Muscle of arm (tissue), 1 donor: ENCODE measurements at regions not wholly inside any gene's neighbourhood (a gene's known extent, or its start where the extent isn't known, plus 50 kb on each side); places are given as distances from the start of the nearest gene placed in this dataset.

Experiments used
- DNase-seq: peaks from one replicate; pipeline ENCODE4 v3.0.0-alpha.2; 2013

DNA sequence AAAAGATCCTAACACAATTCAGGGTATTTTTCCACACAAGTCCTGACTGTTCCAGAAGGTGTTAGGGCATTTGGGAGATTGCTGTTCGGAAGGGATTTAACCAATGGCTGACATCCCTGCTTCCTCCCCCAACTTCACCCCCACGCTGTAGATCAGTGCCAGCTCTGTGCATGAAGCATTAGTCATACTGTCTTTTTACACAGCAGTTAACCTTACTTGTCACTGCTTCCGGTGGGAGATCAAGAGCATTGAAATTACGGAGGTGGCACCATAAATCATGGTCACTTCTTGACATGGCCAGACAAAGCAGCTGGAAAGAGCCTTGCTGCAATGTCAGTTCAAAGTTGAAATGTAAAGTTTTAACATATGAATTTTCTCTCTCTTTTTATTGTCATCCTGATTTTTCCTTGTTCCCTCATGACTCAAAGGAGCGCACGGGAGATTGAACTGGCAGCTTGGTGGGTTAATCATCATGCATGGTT, 70.2 kb downstream of the HRH4 start:
- DNase-seq = no peak

- no peak for DNase-seq
These were observed 73.8 kb downstream of the HRH4 start for GRCh38 chr18:24534271-24534670.

DNA sequence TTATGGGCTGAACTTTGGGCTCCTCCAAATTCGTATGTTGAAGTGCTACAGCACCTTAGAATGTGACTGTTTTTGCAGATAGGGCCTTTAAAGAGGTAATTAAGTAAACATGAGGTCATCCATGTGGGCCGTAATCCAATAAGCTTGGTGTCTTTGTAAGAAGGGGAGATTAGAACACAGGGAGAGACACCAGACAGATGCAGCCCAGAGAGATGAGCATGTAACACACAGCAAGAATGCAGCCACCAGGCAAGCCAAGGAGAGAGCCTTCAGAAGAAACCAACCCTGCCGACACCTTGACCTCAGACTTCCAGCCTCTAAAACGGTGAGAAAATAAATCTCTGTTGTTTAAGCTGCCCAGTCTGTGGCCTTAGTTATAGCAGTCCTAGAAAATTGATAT, 74.3 kb downstream of the HRH4 start:
- no peak for DNase-seq

GRCh38 chr18:24535527-24536295, 75.3 kb downstream of the HRH4 start:
- DNase-seq = peak; percentile 51

DNA sequence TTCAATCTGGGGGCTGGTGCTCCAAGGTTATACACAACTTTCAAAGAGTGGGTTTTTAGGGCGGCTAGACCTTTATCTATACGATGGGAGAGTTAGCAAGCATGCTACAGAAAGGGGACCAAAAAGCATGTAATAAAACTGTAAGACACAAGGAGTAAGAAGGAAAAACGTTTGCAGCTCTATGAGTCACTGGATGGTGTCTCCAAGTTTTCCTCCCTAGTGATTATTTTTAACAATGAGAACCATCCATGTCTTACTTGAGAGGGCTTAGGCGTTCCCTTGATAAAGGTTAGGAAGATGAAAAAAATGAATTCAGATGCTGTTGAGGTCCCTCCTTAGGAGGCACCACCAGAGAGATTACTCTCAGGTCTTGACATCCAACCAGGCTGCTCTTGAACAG, 75.9 kb downstream of the HRH4 start:
- peak; percentile 21 for DNase-seq

- DNase-seq = no peak
These were observed 76.4 kb downstream of the HRH4 start for GRCh38 chr18:24536834-24537233.

- no peak for DNase-seq
These were observed 78.2 kb downstream of the HRH4 start for GRCh38 chr18:24538414-24539264.

DNA sequence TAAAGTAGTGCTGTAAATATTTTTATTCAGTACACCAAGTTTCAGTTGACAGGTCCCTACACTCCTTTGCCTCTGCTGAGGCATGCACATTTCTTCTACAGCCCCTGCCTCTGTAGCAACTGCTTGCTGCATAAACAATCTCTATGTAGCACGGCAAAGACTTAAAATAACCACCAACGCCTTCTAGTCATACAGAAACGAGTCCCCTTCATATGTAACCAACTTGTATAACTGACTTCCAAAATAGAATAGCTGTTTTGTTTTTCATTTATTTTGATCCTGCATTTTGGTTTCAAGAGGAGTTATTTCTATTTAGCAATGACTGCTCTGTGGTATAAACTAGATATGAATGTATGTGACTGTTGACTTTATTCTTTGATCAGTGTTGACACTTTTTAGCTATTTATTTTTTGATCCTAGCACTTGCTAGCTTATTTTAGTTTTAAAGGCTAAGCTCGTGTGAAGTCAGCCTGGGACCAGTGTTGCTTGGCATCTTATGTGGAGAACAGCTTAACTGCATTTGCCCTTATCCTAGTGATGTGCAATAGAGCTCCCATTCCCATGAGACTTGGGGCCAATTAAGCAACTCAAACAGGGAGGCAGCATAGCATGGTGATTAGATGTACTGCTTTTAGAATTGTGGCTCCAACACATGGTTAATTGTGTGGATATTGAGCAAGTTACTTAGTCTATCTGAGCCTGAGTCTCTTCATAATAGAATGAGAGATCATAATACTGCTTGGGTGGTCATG, 79.6 kb downstream of the HRH4 start:
- DNase-seq = no peak

- no peak for DNase-seq
These were observed 80.5 kb downstream of the HRH4 start for GRCh38 chr18:24540896-24541295.

GRCh38 chr18:24543086-24543794, 82.8 kb downstream of the HRH4 start:
- no peak for DNase-seq

DNA sequence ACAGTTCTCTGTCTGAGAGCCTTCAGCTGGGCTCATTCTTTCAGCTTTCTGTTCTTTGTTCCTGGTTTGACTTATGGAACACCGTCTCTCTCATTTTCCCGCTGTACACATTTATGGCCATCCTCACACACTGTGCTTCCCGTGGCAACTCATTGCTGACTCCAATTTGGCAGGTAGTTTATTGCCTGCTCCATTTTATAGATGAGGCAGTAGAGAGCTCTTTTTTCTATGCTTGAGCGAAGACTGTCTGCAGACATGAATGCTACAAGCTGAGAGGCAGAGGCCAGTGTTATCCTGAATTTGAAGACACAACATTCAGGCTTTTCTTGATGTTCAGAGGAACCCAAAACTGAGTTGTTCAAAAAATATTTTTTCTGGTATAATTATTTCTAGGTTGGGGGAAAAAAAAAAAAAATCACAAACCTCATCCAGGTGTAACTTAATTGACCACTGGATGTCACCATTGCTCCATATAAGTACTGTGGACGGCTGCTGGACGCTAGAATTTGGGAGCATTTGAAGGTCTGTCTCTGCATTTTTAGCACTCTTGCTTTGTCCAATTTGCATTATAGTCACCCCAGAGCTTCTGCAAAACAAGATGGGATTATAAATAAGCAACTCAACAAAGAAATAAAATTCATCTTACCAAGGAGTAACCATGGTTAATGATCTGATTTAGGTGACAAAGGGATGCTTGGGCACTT, 83.5 kb downstream of the HRH4 start:
- peak; percentile 55 for DNase-seq

DNA sequence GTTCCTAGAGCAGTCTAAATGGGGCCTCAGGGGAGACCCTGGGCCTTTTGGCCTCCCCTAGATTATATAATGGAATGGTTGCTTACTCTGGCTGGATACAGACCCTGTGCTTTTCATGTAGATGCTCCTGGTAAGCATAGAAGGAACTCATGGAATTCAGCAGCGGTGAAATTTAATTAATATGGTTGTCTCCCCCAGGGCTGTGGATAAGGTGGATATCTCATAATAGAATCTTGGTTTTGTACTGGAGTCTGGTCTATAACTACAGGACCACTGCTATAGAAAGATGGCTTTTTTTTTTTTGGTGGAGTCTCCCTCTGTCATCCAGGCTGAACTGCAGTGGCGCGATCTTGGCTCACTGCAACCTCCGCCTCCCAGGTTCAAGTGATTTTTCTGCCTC, 84.5 kb downstream of the HRH4 start:
- no peak for DNase-seq

DNA sequence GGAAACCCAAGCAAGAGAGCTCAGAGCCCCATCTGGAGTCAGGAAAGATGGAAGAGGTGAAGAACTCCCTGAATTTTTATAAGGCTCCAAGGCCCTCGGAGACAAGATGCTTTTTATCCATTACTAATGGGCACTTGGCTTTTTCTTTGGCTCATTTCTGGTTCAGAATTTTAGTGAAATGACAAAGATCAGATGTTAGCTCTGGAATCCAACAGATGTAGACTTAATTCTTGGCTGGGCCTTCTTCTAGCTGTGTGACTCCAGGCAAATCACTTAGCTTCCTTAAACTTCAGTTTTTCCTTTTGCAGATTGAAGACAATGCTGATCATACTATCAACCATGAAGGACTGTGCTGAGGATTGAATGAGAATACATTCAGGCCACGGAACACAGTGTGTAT, 85.2 kb downstream of the HRH4 start:
- no peak for DNase-seq

GRCh38 chr18:24546307-24546706, 85.9 kb downstream of the HRH4 start:
- no peak for DNase-seq

DNA sequence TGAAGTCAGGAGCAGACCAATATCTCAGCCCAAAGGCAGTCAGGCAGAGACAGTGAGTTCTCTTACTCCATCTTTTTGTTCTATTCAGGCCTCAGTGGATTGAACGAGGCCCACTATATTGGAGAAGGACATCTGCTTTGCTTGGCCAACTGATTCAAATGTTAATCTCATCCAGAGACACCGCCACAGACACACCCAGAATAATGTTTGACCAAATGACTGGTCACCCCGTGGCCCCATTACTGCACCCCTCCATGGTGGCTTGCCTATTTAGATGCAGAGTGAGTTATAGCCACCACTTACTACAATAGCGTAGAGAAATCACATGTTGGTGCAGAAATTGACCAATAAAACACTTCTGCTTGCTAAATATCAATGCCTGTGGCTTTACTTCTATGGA, 88.1 kb downstream of the HRH4 start:
- no peak for DNase-seq

DNA sequence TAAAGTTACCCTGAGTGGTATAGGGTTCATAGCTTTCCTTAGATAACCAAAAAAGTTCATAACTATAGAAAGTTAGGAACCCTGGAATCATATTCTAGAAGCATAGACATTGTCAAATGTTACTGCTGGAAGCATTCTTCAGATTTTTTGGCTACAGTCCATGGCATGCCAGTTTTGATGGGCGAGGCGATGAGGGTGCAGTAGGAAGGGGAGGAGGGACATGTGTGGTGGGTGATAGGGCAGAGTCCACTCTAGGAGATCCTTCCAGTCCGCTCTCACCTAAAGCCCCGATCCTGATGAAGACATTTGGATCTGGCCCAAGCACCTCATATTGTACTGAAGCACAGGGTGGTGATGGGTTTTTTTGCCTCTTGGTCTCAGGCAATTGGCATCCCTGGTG, 91.8 kb downstream of the HRH4 start:
- no peak for DNase-seq

DNA sequence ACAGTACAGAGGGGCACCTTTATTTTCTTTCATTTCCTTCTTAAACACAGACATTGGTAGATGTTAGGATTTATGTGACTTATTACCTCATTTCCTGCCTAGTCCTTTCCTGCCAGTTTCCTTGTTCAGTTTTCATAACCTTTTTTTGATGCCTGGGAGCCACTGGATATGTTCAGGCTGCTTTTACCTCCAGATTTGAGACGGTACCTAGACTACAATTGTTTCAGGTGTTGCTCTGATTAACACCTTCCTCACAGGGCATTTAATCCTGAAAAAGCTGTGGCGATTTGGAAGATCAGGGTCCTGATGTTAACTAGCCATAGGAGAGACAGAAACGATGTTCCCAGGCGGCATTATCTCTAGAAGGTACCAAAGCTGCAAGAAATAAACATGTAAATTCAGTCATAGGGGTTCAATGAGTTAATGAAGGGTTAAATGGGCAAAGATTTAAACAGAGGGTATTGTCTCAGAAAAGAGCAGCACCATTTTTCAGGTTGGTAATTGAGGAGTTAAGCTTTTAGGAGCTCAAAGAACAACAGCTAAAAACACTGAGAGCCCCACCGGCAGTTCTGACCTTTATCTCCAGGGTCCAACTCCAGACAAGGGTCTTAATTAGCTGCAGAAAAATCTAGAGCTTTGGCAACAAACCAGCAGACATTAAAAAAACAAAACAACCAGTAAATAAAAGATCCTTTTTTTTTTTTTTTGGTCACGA, 93.3 kb downstream of the HRH4 start:
- DNase-seq = no peak

DNA sequence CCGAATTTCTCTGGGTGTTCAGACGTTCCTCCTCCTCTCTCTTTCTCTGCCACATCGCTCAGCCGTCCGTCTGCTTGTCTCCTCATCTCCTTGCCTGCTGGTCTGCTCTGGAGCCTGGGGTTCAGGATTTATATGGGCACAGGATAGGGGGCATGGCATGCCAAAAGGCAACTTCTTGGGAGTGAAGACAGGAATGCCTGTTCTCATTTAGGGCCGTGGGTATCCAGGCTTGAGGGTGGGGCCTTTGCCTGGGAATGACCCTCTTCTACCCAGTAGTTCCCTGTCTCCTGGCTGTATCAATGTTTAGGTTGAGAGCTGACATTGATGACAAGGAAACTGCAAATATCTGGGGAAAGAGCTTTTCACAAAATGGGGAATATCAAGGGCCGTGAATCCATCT, 98.0 kb downstream of the HRH4 start:
- no peak for DNase-seq

GRCh38 chr18:24559526-24559925, 99.1 kb downstream of the HRH4 start:
- DNase-seq = no peak

- DNase-seq = no peak
These were observed 100.1 kb downstream of the HRH4 start for GRCh38 chr18:24560511-24560981.
